ENCODE measurements at regions not wholly inside any gene's neighbourhood (a gene's known extent, or its start where the extent isn't known, plus 50 kb on each side); places are given as distances from the start of the nearest gene placed in this dataset.

GRCh38 chr3:109920749-109921148 lies 583.4 kb upstream of the DPPA4 start:
- TF ChIP-seq RAD21 (IDR thresholded peaks at IDR 0.05; ENCODE audit: low read depth) (no peak), YY1 (IDR thresholded peaks at IDR 0.05; ENCODE audit: low read depth) (no peak), MAX (IDR thresholded peaks at IDR 0.05) (no peak), ZBTB7A (IDR thresholded peaks at IDR 0.05; ENCODE audit: low read depth) (no peak), CEBPB (IDR thresholded peaks at IDR 0.05) (no peak), USF1 (IDR thresholded peaks at IDR 0.05) (no peak), EGR1 (IDR thresholded peaks at IDR 0.05) (no peak)
- TF ChIP-seq, protein P1, sequence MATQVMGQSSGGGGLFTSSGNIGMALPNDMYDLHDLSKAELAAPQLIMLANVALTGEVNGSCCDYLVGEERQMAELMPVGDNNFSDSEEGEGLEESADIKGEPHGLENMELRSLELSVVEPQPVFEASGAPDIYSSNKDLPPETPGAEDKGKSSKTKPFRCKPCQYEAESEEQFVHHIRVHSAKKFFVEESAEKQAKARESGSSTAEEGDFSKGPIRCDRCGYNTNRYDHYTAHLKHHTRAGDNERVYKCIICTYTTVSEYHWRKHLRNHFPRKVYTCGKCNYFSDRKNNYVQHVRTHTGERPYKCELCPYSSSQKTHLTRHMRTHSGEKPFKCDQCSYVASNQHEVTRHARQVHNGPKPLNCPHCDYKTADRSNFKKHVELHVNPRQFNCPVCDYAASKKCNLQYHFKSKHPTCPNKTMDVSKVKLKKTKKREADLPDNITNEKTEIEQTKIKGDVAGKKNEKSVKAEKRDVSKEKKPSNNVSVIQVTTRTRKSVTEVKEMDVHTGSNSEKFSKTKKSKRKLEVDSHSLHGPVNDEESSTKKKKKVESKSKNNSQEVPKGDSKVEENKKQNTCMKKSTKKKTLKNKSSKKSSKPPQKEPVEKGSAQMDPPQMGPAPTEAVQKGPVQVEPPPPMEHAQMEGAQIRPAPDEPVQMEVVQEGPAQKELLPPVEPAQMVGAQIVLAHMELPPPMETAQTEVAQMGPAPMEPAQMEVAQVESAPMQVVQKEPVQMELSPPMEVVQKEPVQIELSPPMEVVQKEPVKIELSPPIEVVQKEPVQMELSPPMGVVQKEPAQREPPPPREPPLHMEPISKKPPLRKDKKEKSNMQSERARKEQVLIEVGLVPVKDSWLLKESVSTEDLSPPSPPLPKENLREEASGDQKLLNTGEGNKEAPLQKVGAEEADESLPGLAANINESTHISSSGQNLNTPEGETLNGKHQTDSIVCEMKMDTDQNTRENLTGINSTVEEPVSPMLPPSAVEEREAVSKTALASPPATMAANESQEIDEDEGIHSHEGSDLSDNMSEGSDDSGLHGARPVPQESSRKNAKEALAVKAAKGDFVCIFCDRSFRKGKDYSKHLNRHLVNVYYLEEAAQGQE (IDR thresholded peaks at IDR 0.05; ENCODE audit: low read depth): no peak

Data from Ishikawa (cell line).